Inferior parietal cortex (tissue), 1 donor: ENCODE measurements at regions not wholly inside any gene's neighbourhood (a gene's known extent, or its start where the extent isn't known, plus 50 kb on each side); places are given as distances from the start of the nearest gene placed in this dataset.

Source experiments
- DNase-seq: peaks from one replicate; pipeline ENCODE4 v3.0.0-alpha.2; 2016; ENCODE audit errors: extremely low spot score

GRCh38 chr9:135340143-135340655, 139.4 kb upstream of the PPP1R26 start:
- DNase-seq: no peak

GRCh38 chr9:135340726-135341475, 138.7 kb upstream of the PPP1R26 start:
- no peak for DNase-seq

- no peak for DNase-seq
Measured at GRCh38 chr9:135341612-135342169, 137.9 kb upstream of the PPP1R26 start.

- DNase-seq: no peak
Measured at GRCh38 chr9:135342206-135343130, 137.1 kb upstream of the PPP1R26 start.

- DNase-seq: no peak
Measured at GRCh38 chr9:135343136-135343535, 136.4 kb upstream of the PPP1R26 start.

GRCh38 chr9:135343837-135344522, 135.6 kb upstream of the PPP1R26 start:
- peak; percentile 65 for DNase-seq

GRCh38 chr9:135344523-135344901, 135.1 kb upstream of the PPP1R26 start:
- DNase-seq: no peak

GRCh38 chr9:135344915-135345500, 134.6 kb upstream of the PPP1R26 start:
- no peak for DNase-seq

- no peak for DNase-seq
Measured at GRCh38 chr9:135345775-135346433, 133.7 kb upstream of the PPP1R26 start.

- DNase-seq: no peak
Measured at GRCh38 chr9:135346438-135347050, 133.0 kb upstream of the PPP1R26 start.

- DNase-seq: no peak
Measured at GRCh38 chr9:135347461-135347860, 132.1 kb upstream of the PPP1R26 start.

GRCh38 chr9:135348076-135348787, 131.3 kb upstream of the PPP1R26 start:
- no peak for DNase-seq

- DNase-seq: no peak
Measured at GRCh38 chr9:135348788-135349150, 130.8 kb upstream of the PPP1R26 start.

- no peak for DNase-seq
Measured at GRCh38 chr9:135349212-135350002, 130.2 kb upstream of the PPP1R26 start.

GRCh38 chr9:135350003-135350315, 129.6 kb upstream of the PPP1R26 start:
- DNase-seq: no peak

- DNase-seq: no peak
Measured at GRCh38 chr9:135353935-135354334, 125.6 kb upstream of the PPP1R26 start.

- DNase-seq: no peak
Measured at GRCh38 chr9:135355521-135356011, 124.0 kb upstream of the PPP1R26 start.

GRCh38 chr9:135356021-135356420, 123.6 kb upstream of the PPP1R26 start:
- DNase-seq: no peak

GRCh38 chr9:135356796-135357195, 122.8 kb upstream of the PPP1R26 start:
- no peak for DNase-seq
